CD4-positive, alpha-beta T cell treated with Interleukin-17A for 4 hours (primary cell): ENCODE measurements at regions not wholly inside any gene's neighbourhood (a gene's known extent, or its start where the extent isn't known, plus 50 kb on each side); places are given as distances from the start of the nearest gene placed in this dataset.
"Not testable (repeated sequence)": the region's sequence is repeated elsewhere in the genome, so short reads cannot be mapped to it uniquely, and the experiment has no call there.

Experiments used
- DNase-seq: peaks from one replicate; pipeline ENCODE4 v3.0.0-alpha.2; 2020; ENCODE audit warnings: mixed read lengths

DNA sequence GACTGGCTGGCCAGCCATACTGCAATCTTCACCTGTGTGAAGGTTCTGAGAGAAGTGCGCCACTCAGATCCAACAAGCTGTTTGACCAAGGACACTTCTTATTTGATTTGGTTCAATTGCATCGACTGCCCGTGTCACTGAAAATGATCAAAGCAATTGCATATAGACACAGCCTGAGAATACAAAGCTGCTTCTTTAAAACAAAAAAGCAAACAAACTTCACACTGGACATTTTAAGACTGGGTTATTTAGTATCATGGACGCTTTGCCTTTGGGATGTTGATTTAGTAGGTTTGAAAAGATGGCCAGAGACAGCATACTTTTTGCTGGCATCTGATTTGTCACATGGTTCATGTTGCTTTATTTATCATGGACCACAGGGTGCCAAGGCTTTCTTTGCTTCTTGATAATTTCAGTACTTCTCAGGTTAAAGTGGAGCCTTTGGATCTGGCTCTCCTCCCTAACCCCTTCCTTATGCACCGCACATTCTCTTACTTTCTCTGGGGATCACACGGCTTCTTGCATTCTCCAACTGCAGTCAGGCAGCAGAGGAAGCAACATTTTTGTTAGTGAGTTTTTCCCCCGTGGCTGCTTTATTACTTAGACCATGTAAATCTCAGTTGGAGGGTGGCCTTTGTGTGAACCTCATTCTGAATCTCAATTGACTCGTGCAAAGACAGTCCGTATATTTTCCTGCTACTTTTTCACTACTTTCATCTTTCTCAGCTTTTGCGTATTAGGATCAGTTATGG is 151.0 kb downstream of the CD47 start:
- no peak for DNase-seq

- peak; percentile 33 for DNase-seq
These were observed 152.7 kb downstream of the CD47 start for GRCh38 chr3:107938143-107938542.

DNA sequence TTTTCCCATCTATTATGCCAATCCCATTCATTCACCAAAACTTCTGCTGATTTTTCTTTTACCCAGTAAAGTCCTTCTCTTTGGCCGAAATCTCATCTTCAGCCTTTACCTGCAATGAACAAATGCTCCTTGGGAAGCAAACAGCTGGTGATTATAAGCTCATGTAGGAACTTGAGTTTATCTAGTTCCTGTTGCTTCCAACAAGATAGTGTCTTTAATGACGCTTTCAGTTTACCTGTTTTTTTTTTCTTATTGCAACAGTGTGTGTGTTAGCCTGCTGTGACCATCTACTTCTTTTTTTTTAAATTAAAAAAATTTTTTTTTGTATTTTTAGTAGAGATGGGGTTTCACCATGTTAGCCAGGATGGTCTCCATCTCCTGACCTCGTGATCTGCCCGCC is 156.0 kb downstream of the CD47 start:
- DNase-seq = no peak

DNA sequence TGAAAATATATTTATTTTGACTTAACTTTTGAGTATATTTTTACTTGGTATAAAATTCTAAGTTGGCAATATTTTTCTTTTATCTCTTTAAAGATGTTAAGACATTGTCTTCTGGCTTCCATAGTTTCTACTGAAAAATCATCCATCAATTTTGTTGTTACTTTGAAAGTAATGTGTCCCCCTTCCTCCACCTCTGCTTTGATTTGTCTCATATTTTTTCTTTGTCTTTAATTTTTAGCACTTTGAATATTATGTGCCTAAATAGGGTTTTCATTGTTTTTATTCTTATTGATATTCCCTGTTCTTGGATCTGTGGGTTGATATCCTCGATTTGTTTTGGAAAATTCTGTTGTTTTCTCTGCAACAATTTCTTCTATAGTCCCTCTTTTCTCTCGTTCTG is 157.4 kb downstream of the CD47 start:
- DNase-seq = no peak

DNA sequence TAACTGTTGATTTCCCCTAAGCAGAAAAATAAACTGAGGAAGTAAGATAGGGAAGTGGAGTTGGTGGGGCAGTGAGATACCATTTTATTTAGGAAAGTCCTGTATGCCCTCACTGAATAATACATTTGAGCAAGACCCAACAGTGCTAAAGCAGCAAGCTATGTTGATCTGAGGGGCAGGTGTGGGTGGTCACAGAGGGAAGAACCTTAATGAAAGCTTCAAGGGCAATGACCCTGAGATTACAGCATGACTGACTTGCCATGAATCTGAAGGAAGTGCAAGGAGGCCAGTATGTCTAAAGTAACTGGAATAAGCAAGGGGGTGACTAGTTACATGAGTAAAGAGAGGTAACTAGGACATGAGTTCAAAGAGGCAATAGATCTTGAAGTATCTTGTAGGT is 159.5 kb downstream of the CD47 start:
- DNase-seq = no peak

DNA sequence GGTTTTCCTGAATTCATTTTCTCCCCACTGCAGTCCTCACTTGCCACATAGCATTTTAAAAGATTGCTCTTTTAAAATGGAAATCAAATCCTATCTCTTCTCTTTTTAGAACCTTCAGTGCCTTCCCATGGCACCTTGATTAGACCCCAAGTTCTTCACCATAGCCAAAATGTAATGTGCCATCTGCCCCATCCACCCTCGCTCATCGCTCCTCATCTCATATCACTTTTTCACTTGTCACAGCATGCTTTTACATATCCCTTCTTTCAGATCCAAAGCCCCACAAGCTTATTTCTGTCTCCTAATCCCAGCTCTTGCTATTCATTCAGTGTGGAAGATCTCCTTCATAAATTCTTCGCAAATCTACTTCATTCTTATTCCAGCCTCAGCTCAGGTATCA is 161.7 kb downstream of the CD47 start:
- no peak for DNase-seq

- DNase-seq = peak; percentile 31
These were observed 162.8 kb downstream of the CD47 start for GRCh38 chr3:107928084-107928445.

DNA sequence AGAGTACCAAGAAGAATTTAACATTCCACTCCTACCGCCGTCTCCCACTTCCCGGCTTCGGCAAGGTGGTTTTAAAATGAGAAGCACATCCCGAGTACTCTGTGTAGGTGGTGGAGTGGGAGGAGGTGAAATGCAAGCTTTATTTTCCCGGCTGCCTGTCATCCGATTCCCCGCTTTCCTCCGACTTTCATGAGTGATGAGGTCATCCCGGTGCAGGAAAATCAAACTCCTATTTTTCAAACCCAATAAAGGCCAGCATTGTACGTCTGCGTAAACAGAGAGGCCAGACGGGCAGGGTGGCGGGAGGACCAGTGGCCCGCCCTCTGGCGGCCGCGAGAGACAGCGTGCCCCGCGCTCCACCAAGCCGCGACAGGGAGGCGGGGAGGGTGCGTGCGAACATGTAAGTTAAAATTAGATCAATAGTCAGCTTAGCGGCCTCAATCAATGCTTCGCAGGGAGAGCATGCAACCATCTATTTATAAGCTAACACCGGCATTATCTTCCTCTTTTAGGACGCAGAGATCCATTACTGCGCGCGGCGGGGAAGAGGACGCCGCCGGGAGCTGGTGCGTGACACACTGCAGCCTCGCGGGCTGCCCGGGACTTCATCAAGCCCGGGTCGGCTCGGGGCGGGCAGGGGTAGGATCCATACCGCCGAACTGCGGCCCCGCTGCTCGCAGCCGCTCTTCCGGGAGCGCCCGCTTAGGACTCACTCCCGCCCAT is 163.3 kb downstream of the CD47 start:
- DNase-seq = peak; percentile 79

DNA sequence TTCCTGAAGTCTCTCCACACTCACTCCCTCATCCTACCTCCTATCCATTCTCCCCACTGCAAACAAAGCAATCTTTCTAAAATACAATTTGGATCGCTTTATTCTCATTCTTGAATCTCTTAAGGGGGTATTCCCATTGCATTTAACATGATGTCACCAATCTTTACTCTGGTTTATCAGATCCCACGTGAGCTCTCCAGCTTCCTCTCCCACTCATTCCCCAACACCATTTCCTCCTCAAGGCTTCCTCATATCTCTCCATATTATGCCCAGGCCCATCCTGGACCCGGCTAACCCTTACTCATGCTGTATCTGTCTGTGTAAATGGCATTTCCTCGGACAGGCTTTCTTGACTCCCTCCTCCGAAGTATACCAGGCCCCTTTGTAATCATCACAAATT is 165.0 kb downstream of the CD47 start:
- DNase-seq = no peak

DNA sequence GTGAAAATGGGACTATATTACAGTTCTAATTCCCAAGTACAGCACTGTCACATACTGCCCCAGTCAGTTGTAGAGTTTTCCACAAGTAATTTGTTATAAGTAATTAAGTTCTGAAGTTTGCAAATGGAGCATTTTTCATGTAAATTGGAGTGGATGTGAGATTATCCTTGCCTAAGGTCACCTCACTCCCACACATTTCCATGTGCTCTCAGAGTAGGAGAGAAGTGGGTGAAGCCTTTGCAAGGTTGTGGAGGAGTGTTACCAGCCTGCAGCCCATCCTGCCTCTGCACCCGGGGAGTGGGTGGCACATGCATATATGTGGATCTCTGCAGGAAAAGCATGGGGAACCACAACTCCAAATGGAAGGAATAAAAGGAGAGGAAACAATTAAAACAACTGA is 169.8 kb downstream of the CD47 start:
- no peak for DNase-seq

GRCh38 chr3:107920538-107920937 is 170.3 kb downstream of the CD47 start:
- DNase-seq = no peak

DNA sequence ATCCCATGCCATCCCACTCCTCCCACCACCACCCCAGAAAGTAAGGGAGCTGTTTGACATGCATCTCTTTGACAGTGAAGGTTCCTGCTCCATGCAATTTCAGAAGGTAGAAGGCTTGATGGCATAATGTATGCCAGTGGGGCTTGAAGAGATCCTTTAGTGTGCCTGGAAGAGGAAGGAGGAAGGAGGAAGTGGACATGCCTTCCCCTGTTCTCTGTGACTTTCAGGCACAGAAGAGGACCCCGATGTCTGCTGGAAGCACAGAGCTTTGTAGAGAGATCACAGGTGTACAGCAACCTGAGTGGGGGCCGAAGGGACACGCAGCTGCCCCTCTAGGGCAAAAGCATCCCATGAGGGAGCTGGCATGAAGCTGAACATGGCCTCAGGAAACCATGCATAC is 171.6 kb downstream of the CD47 start:
- no peak for DNase-seq

DNA sequence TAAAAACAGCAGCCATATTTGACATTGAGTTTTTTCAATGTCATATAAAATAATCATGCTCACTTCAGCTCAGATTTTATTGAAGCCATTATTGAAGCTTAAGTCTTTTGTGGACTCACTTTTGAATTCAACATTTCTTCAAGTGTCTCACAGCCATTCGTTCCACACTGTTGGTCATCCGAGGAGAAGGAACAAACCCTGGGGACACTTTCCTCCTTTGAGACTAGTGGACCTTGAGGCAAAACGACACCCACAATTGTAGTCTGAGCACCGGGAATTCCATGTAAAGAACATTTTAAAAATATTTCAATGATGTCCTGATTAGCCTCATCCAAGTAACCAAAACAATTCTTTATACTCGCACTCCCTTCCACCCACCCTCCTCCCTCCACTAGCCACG is 174.7 kb downstream of the CD47 start:
- no peak for DNase-seq

GRCh38 chr3:107915706-107916105 is 175.1 kb downstream of the CD47 start:
- DNase-seq = no peak

- DNase-seq = no peak
These were observed 177.1 kb downstream of the CD47 start for GRCh38 chr3:107913701-107914100.

GRCh38 chr3:107911337-107912000 is 179.4 kb downstream of the CD47 start:
- DNase-seq = no peak

GRCh38 chr3:107910713-107911259 is 180.0 kb downstream of the CD47 start:
- DNase-seq = no peak

- not testable (repeated sequence) for DNase-seq
These were observed 181.2 kb downstream of the CD47 start for GRCh38 chr3:107909583-107909982.

DNA sequence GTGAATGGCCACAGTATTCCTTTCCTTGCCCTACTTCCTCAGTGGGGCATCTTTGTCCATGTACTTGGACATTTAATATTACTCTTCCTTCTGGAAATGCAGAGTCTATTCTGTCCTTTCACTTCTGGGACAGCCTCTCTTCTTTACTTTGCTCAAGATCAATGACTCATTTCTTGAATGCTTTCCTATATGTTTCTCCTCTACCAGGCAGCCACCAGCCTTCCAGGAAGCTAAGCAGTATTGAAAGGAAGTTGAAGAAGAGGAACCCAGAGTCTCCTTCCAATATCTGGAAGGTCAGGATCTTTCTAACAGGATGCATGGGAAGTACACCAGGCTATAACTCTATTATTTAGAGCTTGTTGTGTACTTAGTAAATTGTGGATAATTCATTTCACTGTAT is 182.8 kb downstream of the CD47 start:
- no peak for DNase-seq

DNA sequence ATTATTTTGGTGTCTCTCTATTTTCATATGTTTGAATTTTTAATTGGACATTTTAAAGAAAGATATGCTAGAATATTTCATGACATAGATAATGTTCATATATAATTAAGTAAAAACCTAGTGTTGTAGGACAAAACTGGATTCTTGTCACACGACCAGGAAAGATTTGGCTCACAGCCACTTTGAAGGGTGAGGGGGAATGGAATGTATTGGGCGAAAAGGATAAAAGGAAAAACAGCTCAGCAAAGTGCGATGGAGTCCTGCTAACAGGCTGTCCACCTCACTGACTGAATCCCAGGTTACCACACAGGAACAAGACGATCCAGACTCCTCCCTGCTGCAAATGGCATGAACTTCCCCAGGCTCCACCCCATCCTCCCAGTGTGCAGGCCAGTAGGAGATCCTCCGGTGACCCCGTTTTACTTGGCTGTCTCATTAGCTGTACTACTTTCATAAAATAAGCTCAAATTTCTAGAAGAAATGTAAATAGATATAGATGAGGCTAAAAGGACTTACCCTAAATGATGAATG is 186.2 kb downstream of the CD47 start:
- no peak for DNase-seq

GRCh38 chr3:107899990-107900651 is 190.7 kb downstream of the CD47 start:
- no peak for DNase-seq

- DNase-seq = no peak
These were observed 193.3 kb downstream of the CD47 start for GRCh38 chr3:107897471-107898061.

DNA sequence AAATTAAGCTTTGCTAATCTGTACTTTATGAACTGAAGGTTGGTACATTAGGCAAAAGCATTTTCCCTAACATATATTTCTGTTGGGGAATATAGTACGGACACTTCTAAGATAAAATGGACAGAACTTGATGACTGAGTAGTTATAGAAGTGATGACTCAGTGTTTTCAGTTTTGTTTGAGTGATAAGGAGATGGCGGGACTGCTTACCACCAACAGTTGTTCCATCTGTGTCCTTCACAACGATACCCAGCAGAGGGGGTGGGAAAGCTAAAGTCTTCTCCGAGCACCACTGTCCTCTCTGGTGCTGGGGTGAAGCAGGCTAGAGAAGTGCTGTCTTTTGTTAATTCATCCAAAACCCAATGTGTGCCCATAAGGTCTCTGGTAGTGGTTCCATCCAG is 195.8 kb downstream of the CD47 start:
- no peak for DNase-seq
